SK-N-MC (cell line): ENCODE measurements at regions not wholly inside any gene's neighbourhood (a gene's known extent, or its start where the extent isn't known, plus 50 kb on each side); places are given as distances from the start of the nearest gene placed in this dataset.
"Not testable (repeated sequence)": the region's sequence is repeated elsewhere in the genome, so short reads cannot be mapped to it uniquely, and the experiment has no call there.

Experiments used
- DNase-seq: peaks from one replicate; pipeline ENCODE4 v3.0.0-alpha.2; 2011; ENCODE audit warnings: low read depth, low spot score
- H3K27ac ChIP-seq: fragments of 200-600 bp; sonication (generic); 2 replicates; pipeline ENCODE4 v1.5.1; 2016; ENCODE audit warnings: mixed run types
- H3K36me3 ChIP-seq: fragments of 200-600 bp; sonication (generic); 2 replicates; pipeline ENCODE4 v1.6.1; 2017; ENCODE audit warnings: antibody characterized with exemption, low read length, mixed read lengths; ENCODE audit not compliant: insufficient read depth
- H3K4me3 ChIP-seq: fragments of 200-600 bp; sonication (generic); 2 replicates; pipeline ENCODE4 v1.5.1; 2016
- H3K9ac ChIP-seq: fragments of 200-600 bp; sonication (generic); 2 replicates; pipeline ENCODE4 v1.8.0; 2017; ENCODE audit warnings: mixed run types, mixed read lengths; ENCODE audit not compliant: insufficient read length
- H3K9me3 ChIP-seq: fragments of 200-600 bp; sonication (generic); 2 replicates; pipeline ENCODE4 v1.6.1; 2017; ENCODE audit warnings: low read depth, mild to moderate bottlenecking, antibody characterized with exemption, low read length, moderate library complexity, mixed read lengths
- EZH2 ChIP-seq: fragments of 200-600 bp; sonication (generic); IDR thresholded peaks from one replicate; pipeline ENCODE4 v1.6.1; 2017; ENCODE audit warnings: antibody characterized with exemption
- FOXP2 ChIP-seq: optimal IDR thresholded peaks from 2 replicates; pipeline ENCODE3; 2011; ENCODE audit warnings: mild to moderate bottlenecking, moderate library complexity; ENCODE audit not compliant: insufficient read depth; ENCODE audit errors: extremely low read length, control extremely low read depth
- POLR2AphosphoS5 ChIP-seq: IDR thresholded peaks from 2 replicates; pipeline ENCODE4 v1.6.1; 2012; ENCODE audit warnings: mild to moderate bottlenecking, low read depth, low read length, borderline replicate concordance

GRCh38 chr7:114790521-114790920, 131.4 kb upstream of the MDFIC start:
- Histone ChIP-seq H3K9ac (no peak overlapping the region), H3K4me3 (no peak overlapping the region), H3K36me3 (no peaks in the 10 kb centered on the region), H3K27ac (no peak overlapping the region), H3K9me3 (no peaks in the 10 kb centered on the region)
- no peak for DNase-seq
- TF ChIP-seq FOXP2 (no peak), EZH2 (no peak), POLR2AphosphoS5 (no peak)

- TF ChIP-seq POLR2AphosphoS5 = no peak
- no peak for TF ChIP-seq FOXP2
- TF ChIP-seq EZH2 = no peak
- no peak overlapping the region for H3K9ac ChIP-seq
- no peak overlapping the region for H3K4me3 ChIP-seq
- no peaks in the 10 kb centered on the region for H3K9me3 ChIP-seq
- H3K27ac ChIP-seq = no peak overlapping the region
- no peak for DNase-seq
- H3K36me3 ChIP-seq = no peaks in the 10 kb centered on the region
These were observed 130.1 kb upstream of the MDFIC start for GRCh38 chr7:114791771-114792170.

- Histone ChIP-seq H3K9me3 (no peaks in the 10 kb centered on the region), H3K36me3 (no peaks in the 10 kb centered on the region), H3K4me3 (no peak overlapping the region), H3K9ac (no peak overlapping the region), H3K27ac (no peak overlapping the region)
- no peak for DNase-seq
- TF ChIP-seq POLR2AphosphoS5 (no peak), FOXP2 (no peak), EZH2 (no peak)
These were observed 128.6 kb upstream of the MDFIC start for GRCh38 chr7:114793155-114793845.

- DNase-seq = no peak
- Histone ChIP-seq H3K4me3 (no peak overlapping the region), H3K27ac (no peak overlapping the region), H3K36me3 (no peaks in the 10 kb centered on the region), H3K9me3 (no peaks in the 10 kb centered on the region), H3K9ac (no peak overlapping the region)
- TF ChIP-seq FOXP2 (no peak), POLR2AphosphoS5 (no peak), EZH2 (no peak)
These were observed 126.4 kb upstream of the MDFIC start for GRCh38 chr7:114795475-114795874.

GRCh38 chr7:114799628-114800028, 122.3 kb upstream of the MDFIC start:
- Histone ChIP-seq H3K9ac (no peak overlapping the region), H3K9me3 (no peaks in the 10 kb centered on the region), H3K36me3 (no peaks in the 10 kb centered on the region), H3K4me3 (no peak overlapping the region), H3K27ac (no peak overlapping the region)
- no peak for DNase-seq
- TF ChIP-seq FOXP2 = no peak

GRCh38 chr7:114802632-114803031, 119.3 kb upstream of the MDFIC start:
- no peak for DNase-seq
- H3K9ac ChIP-seq = no peak overlapping the region
- no peak overlapping the region for H3K27ac ChIP-seq
- no peaks in the 10 kb centered on the region for H3K9me3 ChIP-seq
- H3K4me3 ChIP-seq = no peak overlapping the region
- no peak for TF ChIP-seq FOXP2
- TF ChIP-seq POLR2AphosphoS5 = no peak
- no peak for TF ChIP-seq EZH2
- no peaks in the 10 kb centered on the region for H3K36me3 ChIP-seq

GRCh38 chr7:114806590-114807162, 115.2 kb upstream of the MDFIC start:
- no peak for TF ChIP-seq EZH2
- no peak for TF ChIP-seq POLR2AphosphoS5
- no peak for TF ChIP-seq FOXP2
- no peaks in the 10 kb centered on the region for H3K36me3 ChIP-seq
- H3K4me3 ChIP-seq = no peak overlapping the region
- no peaks in the 10 kb centered on the region for H3K9me3 ChIP-seq
- no peak overlapping the region for H3K27ac ChIP-seq
- DNase-seq = no peak
- no peak overlapping the region for H3K9ac ChIP-seq

- no peak overlapping the region for H3K4me3 ChIP-seq
- no peak overlapping the region for H3K27ac ChIP-seq
- H3K36me3 ChIP-seq = no peaks in the 10 kb centered on the region
- no peak overlapping the region for H3K9ac ChIP-seq
- TF ChIP-seq EZH2 = no peak
- TF ChIP-seq FOXP2 = no peak
- TF ChIP-seq POLR2AphosphoS5 = no peak
- no peaks in the 10 kb centered on the region for H3K9me3 ChIP-seq
- no peak for DNase-seq
These were observed 109.3 kb upstream of the MDFIC start for GRCh38 chr7:114812570-114812969.

- H3K9me3 ChIP-seq = no peaks in the 10 kb centered on the region
- no peak overlapping the region for H3K9ac ChIP-seq
- no peak overlapping the region for H3K4me3 ChIP-seq
- TF ChIP-seq POLR2AphosphoS5 (no peak), FOXP2 (no peak), EZH2 (no peak)
- H3K36me3 ChIP-seq = no peaks in the 10 kb centered on the region
- no peak overlapping the region for H3K27ac ChIP-seq
- no peak for DNase-seq
These were observed 108.3 kb upstream of the MDFIC start for GRCh38 chr7:114813624-114814023.

GRCh38 chr7:114817036-114817435, 104.9 kb upstream of the MDFIC start:
- not testable (repeated sequence) for H3K9ac ChIP-seq, DNase-seq, H3K4me3 ChIP-seq, H3K36me3 ChIP-seq, H3K27ac ChIP-seq, H3K9me3 ChIP-seq
